ENCODE measurements at regions not wholly inside any gene's neighbourhood (a gene's known extent, or its start where the extent isn't known, plus 50 kb on each side); places are given as distances from the start of the nearest gene placed in this dataset.
A peak's percentile ranks its signal among the peaks of the same experiment; 100 is the strongest.
"Not testable (repeated sequence)": the region's sequence is repeated elsewhere in the genome, so short reads cannot be mapped to it uniquely, and the experiment has no call there.

- DNase-seq = not testable (repeated sequence)
Measured at GRCh38 chr10:15921423-15921945, 61.2 kb upstream of the MINDY3 start.

- no peak for DNase-seq
Measured at GRCh38 chr10:15931376-15931775, 71.1 kb upstream of the MINDY3 start.

- DNase-seq = not testable (repeated sequence)
Measured at GRCh38 chr10:15939543-15939942, 79.2 kb upstream of the MINDY3 start.

GRCh38 chr10:15943426-15943825, 83.1 kb upstream of the MINDY3 start:
- DNase-seq = no peak

GRCh38 chr10:15954188-15954587, 93.9 kb upstream of the MINDY3 start:
- no peak for DNase-seq

GRCh38 chr10:15960277-15960676, 100.0 kb upstream of the MINDY3 start:
- DNase-seq = no peak

- DNase-seq = not testable (repeated sequence)
Measured at GRCh38 chr10:15972736-15973135, 112.4 kb upstream of the MINDY3 start.

- DNase-seq = no peak
Measured at GRCh38 chr10:15985690-15986089, 125.4 kb upstream of the MINDY3 start.

- no peak for DNase-seq
Measured at GRCh38 chr10:15990535-15991129, 130.3 kb upstream of the MINDY3 start.

- no peak for DNase-seq
Measured at GRCh38 chr10:15997313-15997712, 137.0 kb upstream of the MINDY3 start.

GRCh38 chr10:16001581-16001980, 141.3 kb upstream of the MINDY3 start:
- DNase-seq = no peak

GRCh38 chr10:16009785-16010184, 149.5 kb upstream of the MINDY3 start:
- DNase-seq = no peak

- no peak for DNase-seq
Measured at GRCh38 chr10:16011548-16011947, 151.2 kb upstream of the MINDY3 start.

- no peak for DNase-seq
Measured at GRCh38 chr10:16014469-16014868, 154.2 kb upstream of the MINDY3 start.

GRCh38 chr10:16016688-16017087, 156.4 kb upstream of the MINDY3 start:
- DNase-seq = no peak

- DNase-seq = no peak
Measured at GRCh38 chr10:16020836-16021235, 160.5 kb upstream of the MINDY3 start.

- not testable (repeated sequence) for DNase-seq
Measured at GRCh38 chr10:16026832-16027231, 166.5 kb upstream of the MINDY3 start.

- DNase-seq = no peak
Measured at GRCh38 chr10:16030562-16030961, 170.3 kb upstream of the MINDY3 start.

- no peak for DNase-seq
Measured at GRCh38 chr10:16049050-16049449, 188.7 kb upstream of the MINDY3 start.

- no peak for DNase-seq
Measured at GRCh38 chr10:16049782-16050181, 189.5 kb upstream of the MINDY3 start.

- DNase-seq = no peak
Measured at GRCh38 chr10:16063350-16063749, 203.0 kb upstream of the MINDY3 start.

GRCh38 chr10:16083551-16083950, 223.2 kb upstream of the MINDY3 start:
- not testable (repeated sequence) for DNase-seq

GRCh38 chr10:16105082-16105481, 244.8 kb upstream of the MINDY3 start:
- peak; percentile 37 for DNase-seq

GRCh38 chr10:16116404-16117304, 256.3 kb upstream of the MINDY3 start:
- no peak for DNase-seq
